ENCODE measurements at regions not wholly inside any gene's neighbourhood (a gene's known extent, or its start where the extent isn't known, plus 50 kb on each side); places are given as distances from the start of the nearest gene placed in this dataset.

GRCh38 chr12:105799103-105799502, 339.7 kb downstream of the NUAK1 start:
- peak overlapping the region in 4 of 10 donors; percentile 28 to 59 (median 44) for H3K27ac ChIP-seq
- no peaks in the 10 kb centered on the region for H3K9me3 ChIP-seq
- 68 to 78% methylated on average over 2 of the region's 2 CpGs for WGBS, 2 donors
- H3K36me3 ChIP-seq: no peaks in the 10 kb centered on the region
- peaks cover 0 to 24% (median 0%) of the 10 kb centered on the region in 9 donors for H3K4me1 ChIP-seq
- ATAC-seq: peak in 3 of 8 donors; percentile 46 to 77 (median 62)
- TF ChIP-seq CTCF (IDR thresholded peaks at IDR 0.05): no peak
- no peaks in the 10 kb centered on the region for H3K27me3 ChIP-seq
- intact Hi-C loops (cut with DNase I): no loop called here
- no peak overlapping the region for H3K4me3 ChIP-seq
- DNase-seq: no peak

- peak overlapping the region in 3 of 10 donors; percentile 40 to 76 (median 73) for H3K27ac ChIP-seq
Observed at GRCh38 chr12:105801351-105801750, 337.4 kb downstream of the NUAK1 start.

GRCh38 chr12:105803292-105803691, 335.5 kb downstream of the NUAK1 start:
- H3K4me1 ChIP-seq: peaks cover 0 to 31% (median 6%) of the 10 kb centered on the region in 9 donors
- intact Hi-C loops (cut with DNase I): no loop called here
- H3K9me3 ChIP-seq: no peaks in the 10 kb centered on the region
- TF ChIP-seq CTCF (IDR thresholded peaks at IDR 0.05): no peak
- DNase-seq (no peak), ATAC-seq (no peak)
- H3K4me3 ChIP-seq: no peak overlapping the region
- H3K27ac ChIP-seq: no peak overlapping the region
- H3K27me3 ChIP-seq: no peaks in the 10 kb centered on the region
- 79 to 91% methylated on average over 4 of the region's 4 CpGs for WGBS, 2 donors
- no peaks in the 10 kb centered on the region for H3K36me3 ChIP-seq

More at GRCh38 chr12:105801351-105801750, 337.4 kb downstream of the NUAK1 start:
- intact Hi-C loops (cut with DNase I): no loop called here
- Histone ChIP-seq H3K36me3 (no peaks in the 10 kb centered on the region), H3K27me3 (no peaks in the 10 kb centered on the region), H3K4me3 (no peak overlapping the region), H3K4me1 (peaks cover 0 to 30% (median 6%) of the 10 kb centered on the region in 9 donors), H3K9me3 (no peaks in the 10 kb centered on the region)
- ATAC-seq (peak in 3 of 8 donors; percentile 25 to 50 (median 37)), DNase-seq (no peak)
- TF ChIP-seq CTCF (IDR thresholded peaks at IDR 0.05): no peak
- 52 to 54% methylated on average over 2 of the region's 2 CpGs for WGBS, 2 donors

- no peak overlapping the region for H3K27ac ChIP-seq
- WGBS, 2 donors: 74 to 81% methylated on average over 5 of the region's 5 CpGs
- H3K9me3 ChIP-seq: no peaks in the 10 kb centered on the region
- no peaks in the 10 kb centered on the region for H3K36me3 ChIP-seq
- no peak overlapping the region for H3K4me3 ChIP-seq
- peaks cover 0 to 25% (median 6%) of the 10 kb centered on the region in 9 donors for H3K4me1 ChIP-seq
- intact Hi-C loops (cut with DNase I): no loop called here
- TF ChIP-seq CTCF (IDR thresholded peaks at IDR 0.05): no peak
- ATAC-seq (no peak), DNase-seq (no peak)
- no peaks in the 10 kb centered on the region for H3K27me3 ChIP-seq
Observed at GRCh38 chr12:105804591-105805265, 334.0 kb downstream of the NUAK1 start.

Data from heart right ventricle (tissue), 16 donors.